Nephron progenitor cell (in vitro differentiated cells): ENCODE measurements at regions not wholly inside any gene's neighbourhood (a gene's known extent, or its start where the extent isn't known, plus 50 kb on each side); places are given as distances from the start of the nearest gene placed in this dataset.

ENCODE experiments used
- DNase-seq: peaks from one replicate; pipeline ENCODE4 v3.0.0; 2021
- H3K27ac Mint-ChIP-seq: 2 replicates; pipeline ENCODE4 v1.8.0; 2021; ENCODE audit warnings: mild to moderate bottlenecking, moderate library complexity, mixed read lengths
- H3K27me3 Mint-ChIP-seq: 2 replicates; pipeline ENCODE4 v1.8.0; 2021; ENCODE audit warnings: mild to moderate bottlenecking, low read depth, mixed read lengths; ENCODE audit not compliant: poor library complexity
- H3K36me3 Mint-ChIP-seq: 2 replicates; pipeline ENCODE4 v1.8.0; 2021; ENCODE audit warnings: low read depth, mixed read lengths
- H3K4me1 Mint-ChIP-seq: 2 replicates; pipeline ENCODE4 v1.8.0; 2021; ENCODE audit warnings: mixed read lengths
- H3K4me3 Mint-ChIP-seq: 2 replicates; pipeline ENCODE4 v1.8.0; 2021; ENCODE audit warnings: mild to moderate bottlenecking, moderate library complexity, mixed read lengths
- H3K9me3 Mint-ChIP-seq: 2 replicates; pipeline ENCODE4 v1.8.0; 2021; ENCODE audit warnings: mild to moderate bottlenecking, moderate library complexity, mixed read lengths
- TF ChIP-seq, protein P1 (sequence below): fragments of 200-600 bp; sonication (generic); IDR thresholded peaks from 2 replicates; pipeline ENCODE4 v1.5.0; 2021; ENCODE audit warnings: antibody characterized with exemption

DNA sequence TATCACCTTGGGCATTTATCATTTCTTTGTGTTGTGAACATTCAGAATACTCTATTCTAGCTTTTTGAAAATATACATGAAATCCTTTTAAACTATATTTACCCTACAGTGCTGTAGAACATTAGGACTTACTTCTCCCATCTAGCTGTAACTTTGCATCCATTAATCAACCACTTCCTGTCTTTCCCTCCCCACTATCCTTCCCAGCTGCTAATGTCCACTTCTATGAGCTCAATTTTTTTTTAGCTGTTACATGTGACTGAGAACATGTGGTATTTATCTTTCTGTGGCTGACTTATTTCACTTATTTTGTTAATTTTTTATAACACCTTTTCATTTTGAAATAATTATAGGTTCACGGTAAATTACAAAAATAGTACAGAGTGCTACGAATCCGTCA lies 136.0 kb downstream of the LMNTD1 start:
- Mint-ChIP-seq H3K9me3 (no peaks in the 10 kb centered on the region), H3K27ac (no peak overlapping the region), H3K36me3 (no peaks in the 10 kb centered on the region), H3K27me3 (peaks cover 5% of the 10 kb centered on the region), H3K4me3 (no peak overlapping the region), H3K4me1 (peaks cover 4% of the 10 kb centered on the region)
- TF ChIP-seq, protein P1, sequence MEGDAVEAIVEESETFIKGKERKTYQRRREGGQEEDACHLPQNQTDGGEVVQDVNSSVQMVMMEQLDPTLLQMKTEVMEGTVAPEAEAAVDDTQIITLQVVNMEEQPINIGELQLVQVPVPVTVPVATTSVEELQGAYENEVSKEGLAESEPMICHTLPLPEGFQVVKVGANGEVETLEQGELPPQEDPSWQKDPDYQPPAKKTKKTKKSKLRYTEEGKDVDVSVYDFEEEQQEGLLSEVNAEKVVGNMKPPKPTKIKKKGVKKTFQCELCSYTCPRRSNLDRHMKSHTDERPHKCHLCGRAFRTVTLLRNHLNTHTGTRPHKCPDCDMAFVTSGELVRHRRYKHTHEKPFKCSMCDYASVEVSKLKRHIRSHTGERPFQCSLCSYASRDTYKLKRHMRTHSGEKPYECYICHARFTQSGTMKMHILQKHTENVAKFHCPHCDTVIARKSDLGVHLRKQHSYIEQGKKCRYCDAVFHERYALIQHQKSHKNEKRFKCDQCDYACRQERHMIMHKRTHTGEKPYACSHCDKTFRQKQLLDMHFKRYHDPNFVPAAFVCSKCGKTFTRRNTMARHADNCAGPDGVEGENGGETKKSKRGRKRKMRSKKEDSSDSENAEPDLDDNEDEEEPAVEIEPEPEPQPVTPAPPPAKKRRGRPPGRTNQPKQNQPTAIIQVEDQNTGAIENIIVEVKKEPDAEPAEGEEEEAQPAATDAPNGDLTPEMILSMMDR, result no peak
- no peak for DNase-seq

DNA sequence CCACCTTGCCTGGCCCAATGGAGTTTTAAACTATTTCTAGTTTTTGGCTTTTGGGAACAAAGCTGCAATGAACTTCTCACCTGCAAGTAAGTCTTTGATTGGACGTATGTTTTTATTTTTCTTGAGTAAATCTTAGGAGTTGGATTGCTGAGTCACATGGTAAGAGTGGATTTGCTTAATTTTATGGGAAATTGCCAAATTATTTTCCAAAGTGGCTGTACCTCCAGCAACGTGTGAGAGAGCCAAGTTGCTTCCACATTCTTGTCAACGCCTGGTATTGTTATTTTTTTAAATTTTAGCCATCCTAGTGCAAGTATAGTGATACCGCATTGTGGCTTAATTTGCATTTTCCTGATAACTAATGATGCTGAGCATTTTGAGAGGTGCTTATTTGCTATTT lies 136.6 kb downstream of the LMNTD1 start:
- TF ChIP-seq, protein P1, result no peak

DNA sequence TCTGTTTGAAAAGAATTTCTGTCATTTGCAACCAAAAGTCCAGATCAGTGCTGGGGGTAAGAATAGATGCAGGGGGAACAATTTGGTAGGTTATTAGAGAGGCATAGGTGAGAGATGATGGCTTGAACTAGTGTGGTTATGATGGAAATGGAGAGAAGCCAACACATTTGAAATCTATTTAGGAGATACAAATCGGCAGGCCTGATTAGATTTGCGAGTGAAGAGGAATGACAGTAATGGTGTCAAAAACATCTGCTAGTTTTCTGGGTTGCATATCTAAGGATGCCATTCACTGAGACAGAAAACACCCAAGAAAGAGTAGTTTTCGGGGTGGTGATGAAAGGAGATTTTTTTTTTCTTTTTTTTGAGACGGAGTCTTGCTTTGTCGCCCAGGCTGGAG lies 138.1 kb downstream of the LMNTD1 start:
- Mint-ChIP-seq H3K27ac (no peak overlapping the region), H3K4me1 (peaks cover 4% of the 10 kb centered on the region), H3K27me3 (peaks cover 5% of the 10 kb centered on the region), H3K9me3 (no peaks in the 10 kb centered on the region), H3K36me3 (no peaks in the 10 kb centered on the region), H3K4me3 (no peak overlapping the region)
- TF ChIP-seq, protein P1, result no peak
- DNase-seq, result no peak

More for the DNA sequence above, 136.6 kb downstream of the LMNTD1 start:
- Mint-ChIP-seq H3K27ac (no peak overlapping the region), H3K9me3 (no peaks in the 10 kb centered on the region), H3K27me3 (peaks cover 5% of the 10 kb centered on the region), H3K4me3 (no peak overlapping the region), H3K36me3 (no peaks in the 10 kb centered on the region), H3K4me1 (peaks cover 4% of the 10 kb centered on the region)
- no peak for DNase-seq

DNA sequence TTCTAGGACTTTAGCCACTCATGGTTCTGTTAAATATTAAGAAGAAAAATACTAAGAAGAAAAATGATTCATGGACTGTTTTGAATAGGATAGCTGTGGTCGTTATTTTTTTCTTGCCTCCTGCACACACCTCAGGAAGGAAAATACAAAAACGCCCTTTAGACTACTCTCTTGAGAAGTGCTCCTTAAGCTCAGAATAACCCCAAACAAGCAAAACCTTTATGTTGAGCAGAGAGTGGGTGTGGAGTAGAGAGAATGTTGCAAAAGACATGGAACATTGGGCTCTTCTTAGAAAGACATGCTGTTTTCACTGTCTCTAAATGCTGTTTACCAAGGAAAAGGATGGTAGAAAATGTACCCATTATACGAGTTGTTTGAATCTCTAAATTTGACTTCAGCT lies 140.3 kb downstream of the LMNTD1 start:
- Mint-ChIP-seq H3K36me3 (no peaks in the 10 kb centered on the region), H3K27me3 (no peaks in the 10 kb centered on the region), H3K9me3 (no peaks in the 10 kb centered on the region), H3K4me3 (no peak overlapping the region), H3K27ac (no peak overlapping the region), H3K4me1 (peaks cover 4% of the 10 kb centered on the region)
- TF ChIP-seq, protein P1, result no peak
- no peak for DNase-seq

DNA sequence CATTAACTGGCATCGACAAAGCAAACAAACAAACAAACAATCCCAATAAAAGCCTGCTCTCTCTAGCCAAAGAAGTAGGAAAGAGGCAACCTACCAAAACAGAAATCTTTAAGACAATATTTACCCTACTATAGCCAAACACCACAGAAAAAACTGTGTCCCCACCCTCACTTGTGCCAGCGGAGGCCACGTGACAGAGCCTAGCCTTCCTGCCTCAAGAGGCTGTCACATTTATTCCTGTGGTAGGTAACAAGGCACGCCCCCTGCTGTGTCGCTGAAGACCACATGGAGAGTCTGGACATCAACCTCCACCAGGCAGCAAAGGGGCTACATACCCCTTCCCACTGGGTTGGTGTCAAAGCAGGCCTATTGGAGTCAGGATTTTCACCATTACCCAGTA lies 148.1 kb downstream of the LMNTD1 start:
- Mint-ChIP-seq H3K27ac (no peak overlapping the region), H3K4me3 (no peak overlapping the region), H3K36me3 (peaks cover 7% of the 10 kb centered on the region), H3K27me3 (no peaks in the 10 kb centered on the region), H3K9me3 (peaks cover 30% of the 10 kb centered on the region), H3K4me1 (peaks cover 4% of the 10 kb centered on the region)
- TF ChIP-seq, protein P1, result no peak
- DNase-seq, result no peak

DNA sequence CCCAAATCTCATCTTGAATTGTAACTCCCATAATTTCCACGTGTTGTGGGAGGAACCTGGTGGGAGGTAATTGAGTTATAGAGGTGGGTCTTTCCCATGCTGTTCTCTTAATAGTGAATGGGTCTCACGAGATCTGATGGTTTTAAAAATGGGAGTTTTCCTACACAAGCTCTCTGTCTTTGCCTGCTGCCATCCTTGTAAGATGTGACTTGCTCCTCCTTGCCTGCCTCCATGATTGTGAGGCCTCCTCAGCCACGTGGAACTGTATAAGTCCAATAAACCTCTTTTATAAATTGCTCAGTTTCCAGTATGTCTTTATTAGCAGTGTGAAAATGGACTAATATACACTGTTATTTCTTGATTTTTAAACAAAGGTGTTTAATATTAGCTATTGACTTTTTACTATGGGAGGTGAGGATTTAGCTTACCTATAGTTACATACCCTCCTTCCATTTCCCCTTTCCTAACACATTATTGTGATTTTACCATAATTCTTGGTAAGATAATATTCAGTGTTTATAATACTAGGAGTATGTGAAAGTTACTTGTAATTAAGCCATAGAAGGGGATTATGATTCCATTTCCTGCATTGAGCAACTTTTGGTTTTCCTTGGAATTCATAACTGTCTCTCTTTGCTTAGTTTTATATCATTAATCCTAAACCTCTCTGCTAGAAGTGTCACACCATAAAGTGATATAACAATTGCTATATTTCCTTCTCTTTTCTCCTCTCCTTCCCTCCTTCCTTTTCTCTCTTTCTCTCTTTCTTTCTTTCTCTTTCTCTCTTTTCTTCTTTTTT lies 151.0 kb upstream of the KRAS start:
- no peak overlapping the region for H3K27ac Mint-ChIP-seq
- TF ChIP-seq, protein P1, result no peak
- peaks cover 34% of the 10 kb centered on the region for H3K9me3 Mint-ChIP-seq
- H3K4me3 Mint-ChIP-seq, result no peak overlapping the region
- peaks cover 10% of the 10 kb centered on the region for H3K36me3 Mint-ChIP-seq
- DNase-seq, result no peak
- H3K27me3 Mint-ChIP-seq, result peaks cover 2% of the 10 kb centered on the region
- H3K4me1 Mint-ChIP-seq, result peaks cover 4% of the 10 kb centered on the region
